ENCODE measurements at regions not wholly inside any gene's neighbourhood (a gene's known extent, or its start where the extent isn't known, plus 50 kb on each side); places are given as distances from the start of the nearest gene placed in this dataset.

GRCh38 chr10:118495499-118495898 is 99.9 kb downstream of the PRLHR start:
- TF ChIP-seq POLR2AphosphoS5 (IDR thresholded peaks at IDR 0.05), result no peak
- TF ChIP-seq POLR2A (IDR thresholded peaks at IDR 0.05), result no peak
- TF ChIP-seq EP300 (IDR thresholded peaks at IDR 0.05; ENCODE audit: low read depth), result no peak
